ENCODE measurements at regions not wholly inside any gene's neighbourhood (a gene's known extent, or its start where the extent isn't known, plus 50 kb on each side); places are given as distances from the start of the nearest gene placed in this dataset.

DNA sequence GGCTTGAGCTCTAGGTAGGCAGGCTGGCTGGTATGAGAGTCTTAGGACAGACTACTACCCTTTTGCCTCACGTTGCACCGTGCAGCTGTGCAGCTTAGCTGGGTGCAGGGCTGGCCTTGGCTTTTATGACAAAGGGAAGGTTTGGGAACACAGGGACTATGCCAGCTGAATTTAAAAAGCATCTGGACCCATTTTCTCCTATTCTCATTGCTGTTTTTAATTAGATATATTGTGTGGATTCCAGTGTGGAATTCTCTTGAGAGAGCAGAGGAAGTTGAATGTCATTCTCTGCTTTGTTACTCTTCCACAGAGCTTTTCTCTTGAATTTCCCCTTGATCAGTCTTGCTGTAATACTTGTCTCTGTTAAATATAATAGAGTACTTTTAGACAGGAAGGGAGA, 192.7 kb downstream of the ZNF330 start:
- TF ChIP-seq, protein P1, sequence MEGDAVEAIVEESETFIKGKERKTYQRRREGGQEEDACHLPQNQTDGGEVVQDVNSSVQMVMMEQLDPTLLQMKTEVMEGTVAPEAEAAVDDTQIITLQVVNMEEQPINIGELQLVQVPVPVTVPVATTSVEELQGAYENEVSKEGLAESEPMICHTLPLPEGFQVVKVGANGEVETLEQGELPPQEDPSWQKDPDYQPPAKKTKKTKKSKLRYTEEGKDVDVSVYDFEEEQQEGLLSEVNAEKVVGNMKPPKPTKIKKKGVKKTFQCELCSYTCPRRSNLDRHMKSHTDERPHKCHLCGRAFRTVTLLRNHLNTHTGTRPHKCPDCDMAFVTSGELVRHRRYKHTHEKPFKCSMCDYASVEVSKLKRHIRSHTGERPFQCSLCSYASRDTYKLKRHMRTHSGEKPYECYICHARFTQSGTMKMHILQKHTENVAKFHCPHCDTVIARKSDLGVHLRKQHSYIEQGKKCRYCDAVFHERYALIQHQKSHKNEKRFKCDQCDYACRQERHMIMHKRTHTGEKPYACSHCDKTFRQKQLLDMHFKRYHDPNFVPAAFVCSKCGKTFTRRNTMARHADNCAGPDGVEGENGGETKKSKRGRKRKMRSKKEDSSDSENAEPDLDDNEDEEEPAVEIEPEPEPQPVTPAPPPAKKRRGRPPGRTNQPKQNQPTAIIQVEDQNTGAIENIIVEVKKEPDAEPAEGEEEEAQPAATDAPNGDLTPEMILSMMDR (IDR thresholded peaks at IDR 0.05 in 4 of 5, conservative IDR thresholded peaks at IDR 0.05 in 1 of 5) = no peak
- no peak for TF ChIP-seq POLR2A (IDR thresholded peaks at IDR 0.05)
